ENCODE measurements at regions not wholly inside any gene's neighbourhood (a gene's known extent, or its start where the extent isn't known, plus 50 kb on each side); places are given as distances from the start of the nearest gene placed in this dataset.

DNA sequence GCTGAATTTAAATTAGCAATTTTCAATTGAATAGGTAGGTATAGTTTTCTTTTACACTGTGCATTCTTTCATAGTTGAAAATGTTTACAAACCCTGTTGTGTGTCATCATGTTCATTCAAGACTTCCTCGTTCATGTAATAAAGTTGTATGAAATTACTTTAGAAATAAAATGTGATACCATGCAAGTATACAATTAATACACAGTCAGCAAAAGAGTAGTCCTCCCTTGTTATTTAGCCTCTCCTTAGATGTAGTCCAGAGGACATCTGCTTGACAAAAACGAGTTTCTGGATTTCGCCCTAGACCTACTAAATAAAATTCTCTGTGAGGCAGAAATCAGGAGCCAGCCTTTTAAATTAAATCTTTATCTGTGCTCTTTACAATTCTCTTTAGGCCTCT, 231.6 kb downstream of the CXXC4 start (continued):
- TF ChIP-seq, protein P1, sequence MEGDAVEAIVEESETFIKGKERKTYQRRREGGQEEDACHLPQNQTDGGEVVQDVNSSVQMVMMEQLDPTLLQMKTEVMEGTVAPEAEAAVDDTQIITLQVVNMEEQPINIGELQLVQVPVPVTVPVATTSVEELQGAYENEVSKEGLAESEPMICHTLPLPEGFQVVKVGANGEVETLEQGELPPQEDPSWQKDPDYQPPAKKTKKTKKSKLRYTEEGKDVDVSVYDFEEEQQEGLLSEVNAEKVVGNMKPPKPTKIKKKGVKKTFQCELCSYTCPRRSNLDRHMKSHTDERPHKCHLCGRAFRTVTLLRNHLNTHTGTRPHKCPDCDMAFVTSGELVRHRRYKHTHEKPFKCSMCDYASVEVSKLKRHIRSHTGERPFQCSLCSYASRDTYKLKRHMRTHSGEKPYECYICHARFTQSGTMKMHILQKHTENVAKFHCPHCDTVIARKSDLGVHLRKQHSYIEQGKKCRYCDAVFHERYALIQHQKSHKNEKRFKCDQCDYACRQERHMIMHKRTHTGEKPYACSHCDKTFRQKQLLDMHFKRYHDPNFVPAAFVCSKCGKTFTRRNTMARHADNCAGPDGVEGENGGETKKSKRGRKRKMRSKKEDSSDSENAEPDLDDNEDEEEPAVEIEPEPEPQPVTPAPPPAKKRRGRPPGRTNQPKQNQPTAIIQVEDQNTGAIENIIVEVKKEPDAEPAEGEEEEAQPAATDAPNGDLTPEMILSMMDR (conservative IDR thresholded peaks at IDR 0.05; ENCODE audit: low read depth in 2 of 2) = no peak
- TF ChIP-seq EZH2phosphoT487 (IDR thresholded peaks at IDR 0.05; ENCODE audit: unreplicated experiment) = no peak

DNA sequence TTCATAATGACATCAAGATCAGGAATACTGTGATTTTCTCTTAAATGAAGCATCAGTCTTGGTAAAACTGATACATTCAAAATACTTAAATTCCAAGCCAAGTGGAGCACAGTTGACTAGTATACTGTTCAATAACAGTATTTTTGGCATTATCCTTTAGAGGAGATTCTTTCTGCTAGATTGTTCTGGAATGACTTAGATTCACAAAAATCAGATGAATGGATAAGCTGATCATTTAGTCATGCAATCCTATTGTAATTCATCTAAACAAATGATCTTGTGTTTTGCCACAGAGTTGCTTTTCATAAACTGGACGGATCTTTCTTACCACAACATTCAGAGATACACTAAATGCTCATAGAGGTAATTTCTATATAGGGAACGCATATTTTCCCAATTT, 232.0 kb downstream of the CXXC4 start:
- no peak overlapping the region for H3K27ac ChIP-seq (ENCODE audit: low read depth)
- no peaks in the 10 kb centered on the region for H3K9me3 Mint-ChIP-seq
- TF ChIP-seq JUNB (IDR thresholded peaks at IDR 0.05; ENCODE audit: unreplicated experiment) (no peak), ZNF331 (CRISPR knock-in tag; IDR thresholded peaks at IDR 0.05; ENCODE audit: low read depth) (no peak), EZH2phosphoT487 (IDR thresholded peaks at IDR 0.05; ENCODE audit: unreplicated experiment) (no peak), EZH2 (IDR thresholded peaks at IDR 0.05; ENCODE audit: low read depth, unreplicated experiment) (no peak), ZNF114 (CRISPR knock-in tag; IDR thresholded peaks at IDR 0.05) (no peak), NANOG (IDR thresholded peaks at IDR 0.05; ENCODE audit: borderline replicate concordance) (no peak), POLR2AphosphoS5 (IDR thresholded peaks at IDR 0.05; ENCODE audit: low read depth) (no peak), CREB1 (CRISPR knock-in tag; IDR thresholded peaks at IDR 0.05; ENCODE audit: low read depth) (no peak), STAT1 (IDR thresholded peaks at IDR 0.05; ENCODE audit: unreplicated experiment) (no peak)
- TF ChIP-seq, protein P2, sequence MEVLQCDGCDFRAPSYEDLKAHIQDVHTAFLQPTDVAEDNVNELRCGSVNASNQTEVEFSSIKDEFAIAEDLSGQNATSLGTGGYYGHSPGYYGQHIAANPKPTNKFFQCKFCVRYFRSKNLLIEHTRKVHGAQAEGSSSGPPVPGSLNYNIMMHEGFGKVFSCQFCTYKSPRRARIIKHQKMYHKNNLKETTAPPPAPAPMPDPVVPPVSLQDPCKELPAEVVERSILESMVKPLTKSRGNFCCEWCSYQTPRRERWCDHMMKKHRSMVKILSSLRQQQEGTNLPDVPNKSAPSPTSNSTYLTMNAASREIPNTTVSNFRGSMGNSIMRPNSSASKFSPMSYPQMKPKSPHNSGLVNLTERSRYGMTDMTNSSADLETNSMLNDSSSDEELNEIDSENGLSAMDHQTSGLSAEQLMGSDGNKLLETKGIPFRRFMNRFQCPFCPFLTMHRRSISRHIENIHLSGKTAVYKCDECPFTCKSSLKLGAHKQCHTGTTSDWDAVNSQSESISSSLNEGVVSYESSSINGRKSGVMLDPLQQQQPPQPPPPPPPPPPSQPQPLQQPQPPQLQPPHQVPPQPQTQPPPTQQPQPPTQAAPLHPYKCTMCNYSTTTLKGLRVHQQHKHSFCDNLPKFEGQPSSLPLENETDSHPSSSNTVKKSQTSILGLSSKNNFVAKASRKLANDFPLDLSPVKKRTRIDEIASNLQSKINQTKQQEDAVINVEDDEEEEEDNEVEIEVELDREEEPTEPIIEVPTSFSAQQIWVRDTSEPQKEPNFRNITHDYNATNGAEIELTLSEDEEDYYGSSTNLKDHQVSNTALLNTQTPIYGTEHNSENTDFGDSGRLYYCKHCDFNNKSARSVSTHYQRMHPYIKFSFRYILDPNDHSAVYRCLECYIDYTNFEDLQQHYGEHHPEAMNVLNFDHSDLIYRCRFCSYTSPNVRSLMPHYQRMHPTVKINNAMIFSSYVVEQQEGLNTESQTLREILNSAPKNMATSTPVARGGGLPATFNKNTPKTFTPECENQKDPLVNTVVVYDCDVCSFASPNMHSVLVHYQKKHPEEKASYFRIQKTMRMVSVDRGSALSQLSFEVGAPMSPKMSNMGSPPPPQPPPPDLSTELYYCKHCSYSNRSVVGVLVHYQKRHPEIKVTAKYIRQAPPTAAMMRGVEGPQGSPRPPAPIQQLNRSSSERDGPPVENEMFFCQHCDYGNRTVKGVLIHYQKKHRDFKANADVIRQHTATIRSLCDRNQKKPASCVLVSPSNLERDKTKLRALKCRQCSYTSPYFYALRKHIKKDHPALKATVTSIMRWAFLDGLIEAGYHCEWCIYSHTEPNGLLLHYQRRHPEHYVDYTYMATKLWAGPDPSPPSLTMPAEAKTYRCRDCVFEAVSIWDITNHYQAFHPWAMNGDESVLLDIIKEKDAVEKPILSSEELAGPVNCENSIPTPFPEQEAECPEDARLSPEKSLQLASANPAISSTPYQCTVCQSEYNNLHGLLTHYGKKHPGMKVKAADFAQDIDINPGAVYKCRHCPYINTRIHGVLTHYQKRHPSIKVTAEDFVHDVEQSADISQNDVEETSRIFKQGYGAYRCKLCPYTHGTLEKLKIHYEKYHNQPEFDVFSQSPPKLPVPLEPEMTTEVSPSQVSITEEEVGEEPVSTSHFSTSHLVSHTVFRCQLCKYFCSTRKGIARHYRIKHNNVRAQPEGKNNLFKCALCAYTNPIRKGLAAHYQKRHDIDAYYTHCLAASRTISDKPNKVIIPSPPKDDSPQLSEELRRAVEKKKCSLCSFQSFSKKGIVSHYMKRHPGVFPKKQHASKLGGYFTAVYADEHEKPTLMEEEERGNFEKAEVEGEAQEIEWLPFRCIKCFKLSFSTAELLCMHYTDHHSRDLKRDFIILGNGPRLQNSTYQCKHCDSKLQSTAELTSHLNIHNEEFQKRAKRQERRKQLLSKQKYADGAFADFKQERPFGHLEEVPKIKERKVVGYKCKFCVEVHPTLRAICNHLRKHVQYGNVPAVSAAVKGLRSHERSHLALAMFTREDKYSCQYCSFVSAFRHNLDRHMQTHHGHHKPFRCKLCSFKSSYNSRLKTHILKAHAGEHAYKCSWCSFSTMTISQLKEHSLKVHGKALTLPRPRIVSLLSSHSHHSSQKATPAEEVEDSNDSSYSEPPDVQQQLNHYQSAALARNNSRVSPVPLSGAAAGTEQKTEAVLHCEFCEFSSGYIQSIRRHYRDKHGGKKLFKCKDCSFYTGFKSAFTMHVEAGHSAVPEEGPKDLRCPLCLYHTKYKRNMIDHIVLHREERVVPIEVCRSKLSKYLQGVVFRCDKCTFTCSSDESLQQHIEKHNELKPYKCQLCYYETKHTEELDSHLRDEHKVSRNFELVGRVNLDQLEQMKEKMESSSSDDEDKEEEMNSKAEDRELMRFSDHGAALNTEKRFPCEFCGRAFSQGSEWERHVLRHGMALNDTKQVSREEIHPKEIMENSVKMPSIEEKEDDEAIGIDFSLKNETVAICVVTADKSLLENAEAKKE (CRISPR knock-in tag; IDR thresholded peaks at IDR 0.05) = no peak
- TF ChIP-seq, protein P3, sequence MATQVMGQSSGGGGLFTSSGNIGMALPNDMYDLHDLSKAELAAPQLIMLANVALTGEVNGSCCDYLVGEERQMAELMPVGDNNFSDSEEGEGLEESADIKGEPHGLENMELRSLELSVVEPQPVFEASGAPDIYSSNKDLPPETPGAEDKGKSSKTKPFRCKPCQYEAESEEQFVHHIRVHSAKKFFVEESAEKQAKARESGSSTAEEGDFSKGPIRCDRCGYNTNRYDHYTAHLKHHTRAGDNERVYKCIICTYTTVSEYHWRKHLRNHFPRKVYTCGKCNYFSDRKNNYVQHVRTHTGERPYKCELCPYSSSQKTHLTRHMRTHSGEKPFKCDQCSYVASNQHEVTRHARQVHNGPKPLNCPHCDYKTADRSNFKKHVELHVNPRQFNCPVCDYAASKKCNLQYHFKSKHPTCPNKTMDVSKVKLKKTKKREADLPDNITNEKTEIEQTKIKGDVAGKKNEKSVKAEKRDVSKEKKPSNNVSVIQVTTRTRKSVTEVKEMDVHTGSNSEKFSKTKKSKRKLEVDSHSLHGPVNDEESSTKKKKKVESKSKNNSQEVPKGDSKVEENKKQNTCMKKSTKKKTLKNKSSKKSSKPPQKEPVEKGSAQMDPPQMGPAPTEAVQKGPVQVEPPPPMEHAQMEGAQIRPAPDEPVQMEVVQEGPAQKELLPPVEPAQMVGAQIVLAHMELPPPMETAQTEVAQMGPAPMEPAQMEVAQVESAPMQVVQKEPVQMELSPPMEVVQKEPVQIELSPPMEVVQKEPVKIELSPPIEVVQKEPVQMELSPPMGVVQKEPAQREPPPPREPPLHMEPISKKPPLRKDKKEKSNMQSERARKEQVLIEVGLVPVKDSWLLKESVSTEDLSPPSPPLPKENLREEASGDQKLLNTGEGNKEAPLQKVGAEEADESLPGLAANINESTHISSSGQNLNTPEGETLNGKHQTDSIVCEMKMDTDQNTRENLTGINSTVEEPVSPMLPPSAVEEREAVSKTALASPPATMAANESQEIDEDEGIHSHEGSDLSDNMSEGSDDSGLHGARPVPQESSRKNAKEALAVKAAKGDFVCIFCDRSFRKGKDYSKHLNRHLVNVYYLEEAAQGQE (IDR thresholded peaks at IDR 0.05; ENCODE audit: unreplicated experiment) = no peak
- TF ChIP-seq, protein P1 (conservative IDR thresholded peaks at IDR 0.05; ENCODE audit: low read depth in 2 of 2) = no peak

More for the DNA sequence above, 232.0 kb downstream of the CXXC4 start:
- no peaks in the 10 kb centered on the region for H4K20me1 ChIP-seq (replicated peaks; ENCODE audit: insufficient read depth)
- H3K4me1 ChIP-seq (ENCODE audit: insufficient read depth) = no peaks in the 10 kb centered on the region
- DNase-seq (ENCODE audit: low spot score) = no peak
- ATAC-seq = no peak
- H3K79me2 ChIP-seq (replicated peaks; ENCODE audit: insufficient read depth) = no peaks in the 10 kb centered on the region
- no peaks in the 10 kb centered on the region for H3K27me3 Mint-ChIP-seq (ENCODE audit: insufficient read depth, low read depth, poor library complexity)
- H3K36me3 Mint-ChIP-seq (ENCODE audit: low read depth) = no peaks in the 10 kb centered on the region
- no peaks in the 10 kb centered on the region for H3K36me3 ChIP-seq (ENCODE audit: insufficient read depth)
- H3K4me3 ChIP-seq = no peak overlapping the region
- H3K27ac Mint-ChIP-seq = no peak overlapping the region
- H3F3A ChIP-seq (replicated peaks; ENCODE audit: low read depth) = no peaks in the 10 kb centered on the region
- H2AFZ ChIP-seq = no peak overlapping the region
- no peaks in the 10 kb centered on the region for H3K4me1 Mint-ChIP-seq
- no peaks in the 10 kb centered on the region for H3K27me3 ChIP-seq (ENCODE audit: insufficient read depth)
- no peak overlapping the region for H3K4me3 Mint-ChIP-seq
- no peaks in the 10 kb centered on the region for H3K9me2 ChIP-seq (ENCODE audit: insufficient read depth)
- no peak overlapping the region for H3K4me2 ChIP-seq

Data from GM23338 (cell line).